ENCODE measurements at regions not wholly inside any gene's neighbourhood (a gene's known extent, or its start where the extent isn't known, plus 50 kb on each side); places are given as distances from the start of the nearest gene placed in this dataset.

- no peak for TF ChIP-seq CTCF (conservative IDR thresholded peaks at IDR 0.05 in 1 of 2, IDR thresholded peaks at IDR 0.05 in 1 of 2; ENCODE audit: extremely low read depth in 1 of 2, insufficient read depth in 1 of 2, low read depth in 1 of 2, low read length in 2 of 2)
- TF ChIP-seq EZH2 (IDR thresholded peaks at IDR 0.05; ENCODE audit: borderline replicate concordance, low read length), result no peak
Measured at GRCh38 chr3:177279118-177279815, 82.0 kb upstream of the TBL1XR1 start.

All from mammary epithelial cell (primary cell).